GM23338 (cell line): ENCODE measurements at regions not wholly inside any gene's neighbourhood (a gene's known extent, or its start where the extent isn't known, plus 50 kb on each side); places are given as distances from the start of the nearest gene placed in this dataset.

Experiments
- ATAC-seq: fragments of 200-7000 bp; cut with Tn5 transposase; 3 replicates; pipeline ENCODE4 v1.9.1; 2020
- DNase-seq: peaks from one replicate; pipeline ENCODE4 v3.0.0-alpha.2; 2015; ENCODE audit warnings: low spot score
- H2AFZ ChIP-seq: fragments of 200-600 bp; sonication (generic); 2 replicates; pipeline ENCODE4 v1.8.0; 2016; ENCODE audit warnings: antibody characterized with exemption, mild to moderate bottlenecking, moderate library complexity
- H3F3A ChIP-seq: fragments of 200-600 bp; sonication (generic); replicated peaks from 2 replicates; pipeline ENCODE4 v1.8.0; 2017; ENCODE audit warnings: antibody characterized with exemption, mixed run types, low read depth
- H3K27ac ChIP-seq: fragments of 200-600 bp; sonication (generic); 2 replicates; pipeline ENCODE4 v1.6.1; 2016; ENCODE audit warnings: low read depth
- H3K27me3 ChIP-seq: fragments of 200-600 bp; sonication (generic); 2 replicates; pipeline ENCODE4 v1.8.0; 2016; ENCODE audit warnings: mild to moderate bottlenecking, mixed run types, moderate library complexity; ENCODE audit not compliant: insufficient read depth
- H3K36me3 ChIP-seq: fragments of 200-600 bp; sonication (generic); 2 replicates; pipeline ENCODE4 v1.8.0; 2016; ENCODE audit warnings: mild to moderate bottlenecking; ENCODE audit not compliant: insufficient read depth
- H3K4me1 ChIP-seq: fragments of 200-600 bp; sonication (generic); 2 replicates; pipeline ENCODE4 v1.8.0; 2016; ENCODE audit warnings: mild to moderate bottlenecking, moderate library complexity; ENCODE audit not compliant: insufficient read depth
- H3K4me2 ChIP-seq: fragments of 200-600 bp; sonication (generic); 2 replicates; pipeline ENCODE4 v1.7.1; 2017; ENCODE audit warnings: mixed run types
- H3K4me3 ChIP-seq: fragments of 200-600 bp; sonication (generic); 2 replicates; pipeline ENCODE4 v1.6.1; 2016; ENCODE audit warnings: mixed run types
- H3K79me2 ChIP-seq: fragments of 200-600 bp; sonication (generic); replicated peaks from 2 replicates; pipeline ENCODE4 v1.8.0; 2017; ENCODE audit warnings: mild to moderate bottlenecking; ENCODE audit not compliant: insufficient read depth
- H3K9me2 ChIP-seq: fragments of 200-600 bp; sonication (generic); 2 replicates; pipeline ENCODE4 v1.8.0; 2017; ENCODE audit not compliant: insufficient read depth
- H4K20me1 ChIP-seq: fragments of 200-600 bp; sonication (generic); replicated peaks from 2 replicates; pipeline ENCODE4 v1.8.0; 2017; ENCODE audit warnings: mild to moderate bottlenecking; ENCODE audit not compliant: insufficient read depth
- H3K27ac Mint-ChIP-seq: 2 replicates; pipeline ENCODE4 v1.8.0; 2020; ENCODE audit warnings: inconsistent platforms, mild to moderate bottlenecking, moderate library complexity, mixed read lengths
- H3K27me3 Mint-ChIP-seq: 3 replicates; pipeline ENCODE4 v1.8.0; 2022; ENCODE audit warnings: low read depth, mild to moderate bottlenecking, moderate library complexity, mixed read lengths, inconsistent platforms; ENCODE audit not compliant: insufficient read depth, poor library complexity
- H3K36me3 Mint-ChIP-seq: 3 replicates; pipeline ENCODE4 v1.8.0; 2021; ENCODE audit warnings: low read depth, mild to moderate bottlenecking, inconsistent platforms, moderate library complexity, mixed read lengths
- H3K4me1 Mint-ChIP-seq: 3 replicates; pipeline ENCODE4 v1.8.0; 2020; ENCODE audit warnings: mild to moderate bottlenecking, inconsistent platforms, mixed read lengths
- H3K4me3 Mint-ChIP-seq: 3 replicates; pipeline ENCODE4 v1.8.0; 2021; ENCODE audit warnings: moderate library complexity, mild to moderate bottlenecking, inconsistent platforms, mixed read lengths
- H3K9me3 Mint-ChIP-seq: 3 replicates; pipeline ENCODE4 v1.8.0; 2020; ENCODE audit warnings: moderate library complexity, mild to moderate bottlenecking, inconsistent platforms, mixed read lengths
- CREB1 ChIP-seq: fragments of 250-450 bp; sonication (Bioruptor Pico); IDR thresholded peaks from 2 replicates; pipeline ENCODE4 v1.5.0; 2020; ENCODE audit warnings: low read depth, mild to moderate bottlenecking, moderate library complexity
- EZH2 ChIP-seq: fragments of 200-600 bp; sonication (generic); IDR thresholded peaks from one replicate; pipeline ENCODE4 v1.8.0; 2017; ENCODE audit warnings: antibody characterized with exemption, mild to moderate bottlenecking, low read depth; ENCODE audit not compliant: unreplicated experiment
- JUNB ChIP-seq: IDR thresholded peaks from one replicate; pipeline ENCODE4 v1.6.1; 2016; ENCODE audit warnings: antibody characterized with exemption; ENCODE audit not compliant: unreplicated experiment
- NANOG ChIP-seq: IDR thresholded peaks from 2 replicates; pipeline ENCODE4 v1.6.1; 2016; ENCODE audit warnings: antibody characterized with exemption, borderline replicate concordance
- POLR2AphosphoS5 ChIP-seq: IDR thresholded peaks from 2 replicates; pipeline ENCODE4 v1.6.1; 2016; ENCODE audit warnings: antibody characterized with exemption, low read depth
- REST ChIP-seq: IDR thresholded peaks from one replicate; pipeline ENCODE4 v1.6.1; 2018; ENCODE audit warnings: antibody characterized with exemption; ENCODE audit not compliant: unreplicated experiment
- STAT1 ChIP-seq: IDR thresholded peaks from one replicate; pipeline ENCODE4 v1.6.1; 2016; ENCODE audit warnings: antibody characterized with exemption; ENCODE audit not compliant: unreplicated experiment
- TF ChIP-seq, protein P1 (sequence below), 2 experiments: fragments of 200-600 bp in 1 of 2; sonication (generic) in 1 of 2; conservative IDR thresholded peaks; 2 replicates each; pipeline versions ENCODE4 v1.5.1 to v1.6.1; 2016 to 2017; ENCODE audit warnings: antibody characterized with exemption in 2 of 2, low read depth in 2 of 2, mild to moderate bottlenecking in 2 of 2, moderate library complexity in 1 of 2

DNA sequence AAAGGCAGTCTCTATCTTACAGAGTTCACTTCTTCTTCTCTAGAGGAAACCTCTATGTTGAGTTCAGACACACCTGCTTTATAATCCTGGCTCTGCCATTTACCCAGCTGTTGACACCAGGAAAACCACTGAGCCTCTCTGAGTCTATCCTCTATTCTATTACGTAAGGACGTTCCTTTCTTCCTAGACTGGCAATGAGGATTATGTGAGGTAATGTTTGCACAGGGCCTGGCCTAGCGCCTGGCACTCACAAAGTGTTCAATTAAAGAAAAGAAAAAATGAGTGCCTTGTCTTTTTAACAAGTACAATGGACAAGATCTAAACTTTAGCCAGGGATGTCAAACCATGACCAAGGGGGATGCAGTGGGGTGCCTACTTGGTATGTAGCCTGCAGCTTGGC lies 641.9 kb upstream of the TBX3 start:
- Histone ChIP-seq H3K4me1 (no peaks in the 10 kb centered on the region), H3K27ac (no peak overlapping the region), H2AFZ (no peak overlapping the region), H3K9me2 (no peaks in the 10 kb centered on the region), H4K20me1 (no peaks in the 10 kb centered on the region), H3K4me2 (no peak overlapping the region), H3F3A (no peaks in the 10 kb centered on the region), H3K27me3 (no peaks in the 10 kb centered on the region), H3K4me3 (no peak overlapping the region), H3K79me2 (no peaks in the 10 kb centered on the region), H3K36me3 (no peaks in the 10 kb centered on the region)
- Mint-ChIP-seq H3K4me3 (no peak overlapping the region), H3K4me1 (no peaks in the 10 kb centered on the region), H3K27ac (no peak overlapping the region), H3K9me3 (no peaks in the 10 kb centered on the region), H3K36me3 (no peaks in the 10 kb centered on the region), H3K27me3 (peaks cover 2% of the 10 kb centered on the region)
- DNase-seq (no peak), ATAC-seq (no peak)
- TF ChIP-seq CREB1 (CRISPR knock-in tag), result no peak
- TF ChIP-seq NANOG, result no peak
- no peak for TF ChIP-seq POLR2AphosphoS5
- no peak for TF ChIP-seq REST
- TF ChIP-seq, protein P1, sequence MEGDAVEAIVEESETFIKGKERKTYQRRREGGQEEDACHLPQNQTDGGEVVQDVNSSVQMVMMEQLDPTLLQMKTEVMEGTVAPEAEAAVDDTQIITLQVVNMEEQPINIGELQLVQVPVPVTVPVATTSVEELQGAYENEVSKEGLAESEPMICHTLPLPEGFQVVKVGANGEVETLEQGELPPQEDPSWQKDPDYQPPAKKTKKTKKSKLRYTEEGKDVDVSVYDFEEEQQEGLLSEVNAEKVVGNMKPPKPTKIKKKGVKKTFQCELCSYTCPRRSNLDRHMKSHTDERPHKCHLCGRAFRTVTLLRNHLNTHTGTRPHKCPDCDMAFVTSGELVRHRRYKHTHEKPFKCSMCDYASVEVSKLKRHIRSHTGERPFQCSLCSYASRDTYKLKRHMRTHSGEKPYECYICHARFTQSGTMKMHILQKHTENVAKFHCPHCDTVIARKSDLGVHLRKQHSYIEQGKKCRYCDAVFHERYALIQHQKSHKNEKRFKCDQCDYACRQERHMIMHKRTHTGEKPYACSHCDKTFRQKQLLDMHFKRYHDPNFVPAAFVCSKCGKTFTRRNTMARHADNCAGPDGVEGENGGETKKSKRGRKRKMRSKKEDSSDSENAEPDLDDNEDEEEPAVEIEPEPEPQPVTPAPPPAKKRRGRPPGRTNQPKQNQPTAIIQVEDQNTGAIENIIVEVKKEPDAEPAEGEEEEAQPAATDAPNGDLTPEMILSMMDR (conservative IDR thresholded peaks at IDR 0.05; ENCODE audit: low read depth in 2 of 2), result no peak

DNA sequence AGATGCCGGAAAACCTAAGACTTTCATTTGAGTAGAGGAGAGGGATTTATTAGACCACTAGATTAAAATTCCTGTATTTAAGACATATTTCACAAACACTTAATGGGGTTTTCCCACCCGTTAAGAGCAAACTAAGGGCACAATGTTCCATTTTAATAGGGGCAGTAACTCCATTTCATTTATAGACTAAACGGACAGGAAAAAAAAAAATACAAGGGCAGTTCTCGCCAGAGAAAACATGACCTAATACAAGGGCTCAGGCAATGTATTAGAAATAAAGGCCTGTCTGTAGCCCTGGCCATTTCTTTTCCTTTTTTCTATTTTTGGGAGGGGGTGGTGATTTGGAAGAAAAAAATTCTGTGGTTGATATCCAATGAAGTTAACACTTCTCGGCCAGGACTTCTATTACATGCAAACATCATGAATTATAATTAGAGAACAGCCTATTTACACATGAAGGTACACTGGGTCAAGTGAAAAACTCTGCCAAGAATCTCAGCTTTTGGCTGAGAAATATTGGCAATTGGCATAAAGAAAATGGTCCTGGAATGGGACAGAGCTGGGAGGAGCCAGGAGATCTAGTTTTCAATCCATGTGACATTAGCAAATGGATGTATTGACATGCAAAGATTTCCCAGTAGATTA lies 641.1 kb upstream of the TBX3 start:
- Histone ChIP-seq H3K9me2 (no peaks in the 10 kb centered on the region), H2AFZ (no peak overlapping the region), H4K20me1 (no peaks in the 10 kb centered on the region), H3K4me3 (no peak overlapping the region), H3K36me3 (no peaks in the 10 kb centered on the region), H3K4me2 (no peak overlapping the region), H3K79me2 (no peaks in the 10 kb centered on the region), H3K27me3 (no peaks in the 10 kb centered on the region), H3K4me1 (no peaks in the 10 kb centered on the region), H3F3A (no peaks in the 10 kb centered on the region), H3K27ac (no peak overlapping the region)
- Mint-ChIP-seq H3K4me1 (no peaks in the 10 kb centered on the region; the same call in 2 of the 3 replicates), H3K27me3 (peaks cover 2% of the 10 kb centered on the region), H3K27ac (no peak overlapping the region), H3K4me3 (no peak overlapping the region), H3K9me3 (no peaks in the 10 kb centered on the region), H3K36me3 (no peaks in the 10 kb centered on the region)
- ATAC-seq (no peak), DNase-seq (no peak)
- TF ChIP-seq REST (no peak), EZH2 (no peak), JUNB (no peak), STAT1 (no peak)
- TF ChIP-seq, protein P1 (conservative IDR thresholded peaks at IDR 0.05; ENCODE audit: low read depth in 2 of 2), result no peak
